ENCODE measurements at regions not wholly inside any gene's neighbourhood (a gene's known extent, or its start where the extent isn't known, plus 50 kb on each side); places are given as distances from the start of the nearest gene placed in this dataset.

DNA sequence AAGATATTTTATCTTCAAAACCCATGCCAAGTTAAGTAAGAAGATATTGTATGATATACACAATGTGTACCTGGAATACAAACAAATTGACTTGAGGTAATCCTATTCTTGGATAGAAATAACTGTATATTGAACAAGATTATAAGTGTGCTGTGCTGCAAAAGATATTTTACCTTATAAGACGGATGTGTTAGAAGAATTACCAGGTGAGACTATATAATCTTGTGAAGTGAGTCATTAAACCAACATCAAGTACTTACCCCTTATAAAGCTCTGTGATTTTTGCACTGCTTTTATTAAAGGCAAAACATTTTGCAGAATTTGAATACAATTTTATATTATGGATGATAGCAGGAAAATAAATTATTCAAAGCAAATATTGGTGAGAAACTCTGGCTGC lies 570.0 kb downstream of the MMUT start:
- DNase-seq = no peak

DNA sequence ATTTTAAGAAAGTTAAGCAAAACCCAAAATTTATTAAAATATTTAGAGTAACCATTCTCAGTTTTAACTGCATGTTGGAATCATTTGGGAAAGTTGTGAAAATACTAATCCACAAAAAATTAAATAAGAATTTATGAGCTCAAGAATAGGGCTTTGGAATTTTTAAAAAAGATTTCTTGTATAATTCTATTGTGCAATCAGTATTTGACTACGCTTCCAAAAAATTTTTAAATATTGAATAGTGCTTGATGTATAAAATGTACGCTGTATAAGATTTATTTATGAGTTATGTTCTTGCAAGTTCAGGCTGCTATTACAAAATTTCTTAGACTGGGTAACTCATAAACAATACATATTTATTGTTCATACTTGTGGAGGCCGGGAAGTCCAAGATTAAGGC lies 571.7 kb downstream of the MMUT start:
- DNase-seq = no peak

DNA sequence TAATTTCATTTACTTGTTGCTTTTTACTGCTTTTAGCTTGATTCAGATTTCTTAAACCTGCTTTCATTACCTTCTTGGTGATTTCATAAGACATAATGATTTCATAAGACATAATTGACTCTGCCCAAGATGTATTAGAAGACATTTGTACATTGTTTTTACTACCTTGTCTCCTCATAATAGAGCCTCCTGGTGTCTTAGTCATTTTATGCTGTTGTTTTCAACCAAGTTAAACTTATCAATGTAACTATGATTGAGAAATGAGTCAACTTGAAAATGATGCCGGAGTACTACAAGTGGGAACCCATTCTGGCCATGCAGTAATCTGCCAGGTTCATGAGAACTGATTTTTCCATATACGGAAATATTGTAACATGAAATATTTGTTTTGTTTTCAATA lies 573.6 kb downstream of the MMUT start:
- DNase-seq = no peak

DNA sequence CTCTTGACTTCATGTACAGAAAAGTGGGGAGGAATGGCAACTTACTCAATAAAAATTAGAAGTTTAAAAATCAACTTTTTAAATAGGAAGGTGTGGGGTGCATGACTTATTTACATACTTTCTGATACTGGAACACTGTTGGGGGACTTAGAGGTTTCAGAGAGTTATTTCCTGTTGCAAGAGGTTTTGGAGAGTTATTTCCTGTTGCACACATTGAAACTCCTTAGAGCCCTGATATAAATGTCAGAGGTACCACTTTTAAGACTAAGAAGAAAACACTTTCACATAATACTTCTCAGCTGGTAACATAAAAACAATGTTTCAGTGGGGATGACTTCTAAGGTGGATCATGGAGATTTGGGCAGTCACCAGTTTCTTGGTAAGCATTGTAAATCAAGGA lies 579.9 kb downstream of the MMUT start:
- DNase-seq = no peak

DNA sequence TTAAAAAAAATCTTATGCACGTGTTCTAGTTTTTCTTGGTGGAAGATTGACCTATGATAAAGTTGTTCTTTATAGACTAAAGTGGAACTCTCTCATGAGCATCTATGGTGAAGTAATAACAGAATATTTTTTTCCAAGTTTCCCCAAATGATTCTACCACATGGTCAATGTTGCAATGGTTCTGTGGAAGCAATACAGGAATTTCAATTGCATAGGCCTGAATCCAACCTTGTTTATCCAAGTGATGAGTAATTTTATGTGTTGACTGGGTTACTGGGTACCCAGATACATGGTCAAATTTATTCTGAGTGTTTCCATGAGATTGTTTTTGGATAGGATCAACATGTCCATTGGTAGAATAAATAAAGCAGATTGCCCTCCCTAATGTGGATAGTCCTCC lies 581.5 kb downstream of the MMUT start:
- DNase-seq = no peak

DNA sequence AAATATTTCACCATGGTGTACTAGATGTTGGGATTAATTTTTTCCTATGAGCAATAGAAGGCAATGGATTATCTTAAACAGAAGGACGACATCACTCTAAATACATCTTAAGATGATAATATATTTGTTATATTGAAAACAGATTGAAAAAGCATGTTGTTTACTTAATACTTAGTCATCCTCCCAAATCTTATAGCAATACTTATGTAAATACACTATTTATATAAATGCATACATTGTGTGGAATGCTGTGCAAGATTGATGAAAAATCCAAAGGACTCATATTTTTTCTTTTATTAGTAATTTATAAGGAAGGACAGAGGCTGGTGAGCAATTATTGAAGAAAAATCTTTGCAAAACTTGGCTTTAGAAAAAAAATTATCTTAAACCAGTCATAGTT lies 593.5 kb downstream of the MMUT start:
- DNase-seq = no peak

DNA sequence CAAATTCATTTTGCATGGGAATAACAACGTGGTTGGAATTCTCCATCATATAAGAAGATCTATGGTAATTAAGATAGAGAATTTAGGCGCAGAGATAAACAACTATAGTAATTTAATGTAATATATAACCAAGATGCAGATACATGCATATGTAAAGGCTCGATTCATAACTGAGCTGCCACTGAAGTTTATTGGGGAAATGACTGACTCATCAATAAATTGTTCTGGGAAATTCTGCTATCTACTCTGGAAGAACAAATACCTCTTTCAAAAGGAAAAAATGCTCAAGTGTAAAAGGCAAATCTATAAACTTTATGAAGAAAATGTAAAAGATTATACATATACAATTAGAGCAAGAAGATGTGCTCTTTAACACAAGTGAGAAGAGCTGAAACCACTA lies 596.4 kb downstream of the MMUT start:
- DNase-seq = no peak

DNA sequence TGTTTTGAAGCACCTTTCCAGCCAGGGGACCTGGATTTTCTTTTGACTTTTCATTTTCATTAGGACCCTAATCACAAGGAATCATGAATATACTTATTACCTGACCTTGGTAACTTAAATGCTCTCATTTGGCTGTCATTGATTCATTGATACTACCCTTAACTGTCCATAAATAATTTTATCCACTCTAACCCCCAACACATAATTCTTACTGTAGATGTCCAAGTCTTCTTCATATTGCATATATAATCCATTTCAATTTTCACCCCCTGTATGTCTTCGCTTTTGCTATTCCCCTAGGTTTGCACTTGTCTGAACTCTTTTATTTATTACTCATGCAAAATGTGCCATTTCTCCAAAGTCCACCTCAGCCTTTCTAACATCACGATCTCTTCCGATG lies 602.9 kb downstream of the MMUT start:
- no peak for DNase-seq

DNA sequence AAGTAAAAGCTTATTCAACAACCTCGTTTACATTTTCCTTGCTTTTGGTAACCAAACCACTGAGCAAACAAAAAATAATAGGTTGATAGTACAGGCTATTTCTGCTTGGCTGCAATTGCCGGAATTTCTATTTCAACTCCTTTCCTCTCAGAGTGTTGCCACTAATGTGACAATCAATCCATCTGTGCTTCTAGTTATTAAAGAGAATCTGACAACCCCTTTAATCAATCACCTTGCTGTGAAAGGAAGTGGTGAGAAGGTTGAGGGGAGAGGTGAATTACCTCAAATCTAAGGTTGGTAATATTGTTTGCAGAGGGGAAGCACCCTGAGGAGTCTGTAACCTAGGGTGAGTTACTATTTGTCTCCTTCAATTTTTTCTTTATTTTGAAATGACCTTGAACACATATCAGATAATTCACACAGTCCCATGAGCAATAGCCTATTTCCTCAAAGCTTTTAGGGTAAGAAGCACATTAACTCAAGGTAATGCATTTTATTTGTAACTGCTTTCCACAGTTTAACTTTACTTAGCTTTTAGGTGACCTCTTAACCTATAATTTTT lies 603.4 kb downstream of the MMUT start:
- DNase-seq = no peak

DNA sequence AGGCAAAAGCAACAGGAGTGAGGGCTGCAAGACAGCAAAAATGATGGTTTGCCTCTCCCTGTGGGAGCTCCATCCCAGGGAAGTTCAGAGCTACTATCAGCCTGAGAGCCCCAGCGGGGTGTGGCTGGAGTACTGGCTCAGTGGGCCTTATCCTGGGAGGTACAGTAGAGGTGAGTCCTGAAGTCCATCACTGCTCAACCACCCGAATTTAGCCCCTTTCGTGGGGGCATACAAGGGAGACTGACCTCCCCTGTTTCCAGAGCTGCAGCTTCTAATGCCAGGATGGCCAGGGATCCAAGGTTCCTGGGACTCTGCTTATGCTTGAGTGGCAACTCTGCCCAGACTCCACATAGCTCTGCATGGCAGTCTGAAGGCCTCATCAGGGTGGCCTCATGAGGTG lies 617.8 kb downstream of the MMUT start:
- DNase-seq = no peak

DNA sequence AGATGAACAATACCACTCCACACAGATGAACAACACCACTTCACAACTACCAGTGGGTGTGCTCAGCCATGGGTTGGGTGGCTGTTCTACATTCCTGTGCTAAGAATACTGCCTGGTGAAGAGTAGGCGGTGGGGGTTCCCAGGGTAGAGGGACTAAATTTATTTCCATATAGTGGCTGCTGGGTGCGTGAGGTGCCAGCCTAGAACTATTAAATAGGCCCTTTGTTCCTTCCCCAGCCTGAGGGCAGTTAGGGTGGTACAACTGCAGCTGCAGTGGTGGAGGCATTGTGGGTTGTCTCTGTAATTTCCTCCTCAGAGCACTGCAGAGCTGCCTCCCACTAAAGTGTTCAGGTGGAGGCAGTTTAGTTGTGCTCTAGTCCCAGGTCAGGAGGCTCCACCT lies 618.4 kb downstream of the MMUT start:
- no peak for DNase-seq

DNA sequence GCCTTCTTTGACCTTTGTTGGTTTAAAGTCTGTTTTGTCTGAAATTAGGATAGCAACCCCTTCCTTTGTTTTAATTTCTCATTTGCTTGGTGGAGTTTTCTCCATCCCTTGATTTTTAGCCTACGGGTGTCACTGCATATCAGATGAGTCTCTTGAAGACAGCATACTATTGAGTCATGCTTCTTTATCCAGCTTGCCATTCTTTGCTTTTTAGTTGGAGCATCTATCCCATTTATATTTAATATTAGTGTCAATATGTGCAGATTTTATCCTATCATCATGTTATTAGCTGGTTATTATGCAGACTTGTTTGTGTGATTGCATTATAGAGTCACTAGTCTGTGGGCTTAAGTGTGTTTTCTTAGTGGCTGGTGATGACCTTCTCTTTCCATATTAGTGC lies 622.2 kb downstream of the MMUT start:
- DNase-seq = no peak

DNA sequence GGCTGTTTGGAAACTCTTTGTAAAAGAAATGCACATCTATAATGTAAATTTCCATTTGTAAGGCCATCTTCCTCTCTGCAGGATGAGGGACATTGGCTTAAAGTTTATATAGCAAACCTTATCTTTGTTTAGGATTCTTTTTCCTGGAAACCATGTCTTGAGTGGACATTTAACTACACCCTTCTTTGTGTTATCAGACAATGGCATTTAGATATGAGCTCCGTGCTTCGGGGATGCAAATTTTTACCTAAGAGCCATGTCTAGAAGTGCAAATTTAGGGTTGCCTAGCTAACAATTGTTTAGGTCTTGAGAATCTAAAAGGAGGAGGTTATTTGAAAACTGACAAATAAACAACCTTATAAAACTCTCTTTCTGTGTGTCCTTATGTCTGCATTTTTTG lies 623.8 kb downstream of the MMUT start:
- no peak for DNase-seq

DNA sequence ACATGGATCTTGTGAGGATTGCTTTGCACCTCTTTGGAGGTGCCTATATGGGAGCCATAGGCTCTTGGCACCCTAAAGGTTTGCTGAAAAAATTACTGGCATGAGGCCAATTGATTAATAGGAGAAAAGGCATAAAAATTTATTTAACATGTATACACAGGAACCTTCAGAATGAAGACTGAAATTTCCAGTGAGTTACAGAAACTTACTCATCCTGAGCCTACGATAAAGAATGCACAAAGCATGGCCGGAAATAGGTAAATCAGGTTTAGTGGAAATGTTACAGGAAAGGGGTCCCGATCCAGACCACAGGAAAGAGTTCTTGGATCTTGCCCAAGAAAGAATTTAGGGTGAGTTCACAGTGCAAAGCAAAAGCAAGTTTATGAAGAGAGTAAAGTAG lies 625.3 kb downstream of the MMUT start:
- DNase-seq = no peak

DNA sequence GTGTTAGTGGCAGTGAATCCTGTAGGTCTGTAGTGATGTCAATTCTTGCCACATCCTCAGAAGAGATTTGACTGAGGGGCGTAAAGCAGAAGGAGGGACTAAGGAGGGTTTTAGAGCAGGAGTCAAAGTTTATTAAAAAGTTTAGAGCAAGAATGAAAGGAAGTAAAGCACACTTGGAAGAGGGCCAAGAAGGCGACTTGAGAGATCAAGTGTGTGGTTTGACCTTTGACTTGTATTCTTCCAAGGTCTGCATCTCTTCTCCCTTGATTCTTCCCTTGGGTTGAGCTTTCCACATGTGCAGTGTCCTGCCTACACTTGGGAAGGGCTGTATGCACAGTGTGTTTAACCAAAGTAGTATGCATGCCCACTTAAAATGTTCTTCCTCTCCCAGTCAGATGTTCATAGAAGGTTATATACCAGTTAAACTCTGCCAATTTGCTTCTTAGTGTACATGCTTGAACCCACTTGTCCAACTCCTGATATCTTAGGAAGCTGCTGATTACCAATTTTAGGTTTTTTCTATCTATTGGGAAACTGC lies 627.6 kb downstream of the MMUT start:
- no peak for DNase-seq

DNA sequence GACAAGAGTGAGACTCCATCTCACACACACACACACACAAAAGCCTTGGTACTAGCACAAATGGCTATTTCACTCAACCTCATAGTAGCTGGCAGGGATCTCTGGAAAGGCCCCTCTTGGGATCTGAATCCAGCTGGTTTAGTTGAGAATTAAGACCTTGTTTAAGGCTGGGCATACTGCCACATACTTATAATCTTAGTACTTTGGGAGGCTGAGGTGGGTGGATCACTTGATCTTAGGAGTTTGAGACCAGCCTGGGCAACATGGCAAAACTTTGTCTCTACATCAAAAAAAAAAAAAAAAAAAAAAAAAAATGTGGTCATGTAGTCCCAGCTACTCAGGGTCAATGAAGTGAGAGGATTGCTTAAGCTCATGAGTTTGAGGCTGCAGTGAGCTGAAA lies 628.3 kb downstream of the MMUT start:
- no peak for DNase-seq

DNA sequence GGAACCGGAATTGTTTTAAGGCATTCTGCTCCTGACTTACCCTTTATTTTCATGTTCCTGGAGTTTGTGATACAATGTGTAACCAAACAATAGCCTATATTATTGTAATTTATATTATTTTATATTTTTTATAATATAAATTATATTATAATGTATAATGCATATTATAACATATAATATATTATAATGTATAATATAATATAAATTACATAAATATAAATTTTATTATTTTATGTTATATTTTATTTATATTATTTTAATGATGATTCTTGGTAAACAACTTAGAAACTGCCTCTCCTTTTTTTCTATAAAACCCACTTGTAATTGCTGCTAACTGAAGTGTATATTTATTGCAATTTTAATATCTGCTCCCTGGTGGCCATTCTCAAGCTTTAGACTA lies 629.1 kb downstream of the MMUT start:
- no peak for DNase-seq

DNA sequence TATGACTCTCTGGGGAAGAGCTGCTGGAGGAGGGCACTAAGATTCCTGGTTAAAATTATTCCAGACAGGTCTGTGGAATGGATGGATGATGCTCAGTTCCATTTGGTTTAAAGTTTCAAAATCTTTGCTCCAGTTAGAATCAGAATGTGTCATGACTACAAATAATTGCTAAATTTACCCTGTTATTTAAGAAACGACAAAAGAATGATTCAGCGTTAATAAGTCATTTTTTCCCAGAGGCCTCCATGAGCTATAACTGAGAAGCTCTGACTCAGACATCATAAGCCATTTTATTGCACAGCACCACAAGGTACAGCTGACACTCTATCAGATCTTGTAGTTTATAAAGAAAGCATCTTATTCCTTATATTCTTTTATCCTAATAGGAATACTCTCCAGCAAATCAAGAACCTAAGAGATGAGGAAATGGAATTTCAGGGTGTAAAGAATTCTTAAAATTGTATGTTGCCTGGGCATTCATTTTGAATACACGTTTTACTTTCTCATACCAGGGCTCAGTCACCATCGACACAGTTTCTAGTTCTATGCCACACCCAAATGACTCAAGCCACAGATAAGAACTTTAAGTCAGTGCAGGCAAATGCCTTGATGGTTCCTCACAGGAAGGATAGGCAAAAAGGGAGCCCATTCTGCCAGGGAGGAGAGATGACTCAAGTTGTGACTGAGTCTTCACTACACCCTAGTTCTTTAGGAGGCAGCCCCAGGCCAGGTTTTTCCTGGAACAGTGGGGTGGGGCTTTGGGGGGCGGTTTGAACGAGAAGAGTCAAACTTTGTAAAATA lies 636.0 kb downstream of the MMUT start:
- DNase-seq = no peak

DNA sequence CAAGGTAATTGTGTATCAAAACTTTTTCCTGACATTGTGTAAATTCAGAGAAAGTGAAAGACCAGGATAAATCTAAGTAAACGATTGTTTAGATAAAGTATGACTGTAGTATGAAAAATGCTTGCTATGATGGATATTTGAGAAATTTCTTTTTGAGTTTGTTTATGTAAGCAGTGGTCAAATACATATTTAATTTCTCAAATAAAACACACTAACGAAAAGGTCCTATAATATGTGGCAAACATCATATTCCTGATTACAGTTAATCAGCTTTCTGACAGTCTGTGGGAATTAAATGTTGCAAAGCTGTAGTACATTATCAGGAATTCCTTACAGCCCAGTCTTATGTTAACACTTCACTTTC lies 636.9 kb downstream of the MMUT start:
- no peak for DNase-seq

DNA sequence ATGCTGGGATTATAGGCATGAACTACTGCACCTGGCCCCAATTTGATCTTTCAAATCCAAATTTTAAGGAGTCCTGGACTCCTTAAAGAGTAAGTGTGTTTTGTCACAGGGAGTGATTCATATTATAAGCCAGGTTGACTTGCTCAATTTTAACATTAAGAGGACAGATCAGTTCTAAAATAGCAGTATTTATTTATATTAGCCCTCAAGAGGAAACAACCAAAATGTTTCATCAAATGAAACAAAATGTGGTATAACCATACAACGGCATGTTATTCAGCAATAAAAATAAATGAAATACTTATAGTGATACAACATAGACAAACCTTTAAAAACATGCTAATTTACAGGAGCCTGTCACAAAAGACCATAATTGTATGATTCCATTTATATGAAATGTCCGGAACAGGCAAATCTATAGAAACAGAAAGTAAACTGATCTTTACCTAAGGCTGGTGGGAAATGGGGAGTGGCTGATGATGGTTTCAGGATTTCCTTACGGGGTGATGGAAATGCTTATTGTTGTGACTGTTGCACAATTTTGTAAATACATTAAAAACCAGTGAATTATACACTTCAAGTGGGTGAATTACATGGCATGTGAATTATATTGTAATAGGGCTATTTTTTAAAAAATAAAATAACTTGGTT lies 637.4 kb downstream of the MMUT start:
- no peak for DNase-seq

DNA sequence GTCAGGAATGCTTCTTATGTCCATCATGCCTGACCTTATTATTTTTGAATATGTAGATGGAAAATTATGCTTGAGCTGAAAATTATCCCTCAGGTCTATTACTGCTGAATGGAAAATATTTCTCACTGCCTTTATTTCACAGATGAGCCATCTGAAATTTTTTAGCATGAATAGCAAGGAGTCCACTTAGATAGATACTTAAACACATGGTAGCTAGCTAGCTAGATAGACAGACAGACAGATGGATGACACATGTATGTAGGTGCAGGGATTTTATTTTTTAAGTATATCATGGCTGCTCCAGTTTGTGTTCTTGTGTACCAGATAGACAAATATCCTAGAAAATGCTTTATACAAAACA lies 645.0 kb downstream of the MMUT start:
- no peak for DNase-seq

DNA sequence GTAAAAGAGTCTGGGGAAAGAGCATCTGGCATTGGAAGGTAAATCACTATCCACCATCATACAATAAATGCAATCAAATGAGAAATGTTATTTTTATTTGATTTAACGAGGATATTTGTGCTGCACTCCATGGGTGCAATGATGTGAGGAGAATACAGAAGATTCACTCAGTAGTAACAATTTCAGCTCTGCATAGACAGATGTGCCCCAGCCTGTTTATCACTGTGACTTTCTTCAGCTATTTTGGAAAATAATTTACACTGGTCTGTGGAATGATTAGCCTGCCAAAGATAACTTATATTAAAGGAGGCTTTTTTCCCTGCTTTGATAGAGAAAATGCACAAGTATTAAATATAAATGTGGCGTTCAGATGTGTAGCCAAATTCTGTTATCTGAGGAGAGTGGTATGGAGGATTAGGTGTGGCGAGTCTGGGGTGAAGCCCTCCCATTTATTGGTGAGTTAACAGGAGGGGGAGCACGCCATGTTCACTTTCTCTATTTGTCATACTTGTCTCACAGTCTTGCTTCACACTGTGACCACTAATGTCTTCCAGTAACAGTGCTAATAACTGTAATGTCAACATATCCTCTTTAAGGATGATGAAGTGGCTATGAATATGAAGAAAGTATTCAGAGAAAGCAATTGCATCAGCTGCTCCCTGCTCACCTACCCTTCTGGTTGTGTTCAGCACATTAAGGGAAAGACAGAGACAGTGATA lies 645.6 kb downstream of the MMUT start:
- DNase-seq = no peak

DNA sequence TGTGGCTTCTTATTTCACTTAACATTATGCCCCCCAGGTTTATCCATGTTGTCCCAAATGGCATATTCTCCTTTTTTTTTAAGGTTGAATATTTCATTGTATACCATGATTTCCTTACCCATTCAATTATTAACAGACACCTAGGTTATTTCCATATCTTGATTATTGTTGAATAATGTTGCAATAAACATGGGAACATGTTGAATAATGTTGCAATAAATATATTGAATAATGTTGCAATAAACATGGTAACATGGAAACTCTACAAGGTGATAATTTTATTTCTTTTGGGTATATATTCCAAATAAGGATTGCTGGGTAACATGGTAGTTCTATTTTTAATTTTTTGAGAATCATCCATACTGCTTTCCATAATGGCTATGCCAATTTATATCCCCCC lies 648.1 kb downstream of the MMUT start:
- DNase-seq = no peak

DNA sequence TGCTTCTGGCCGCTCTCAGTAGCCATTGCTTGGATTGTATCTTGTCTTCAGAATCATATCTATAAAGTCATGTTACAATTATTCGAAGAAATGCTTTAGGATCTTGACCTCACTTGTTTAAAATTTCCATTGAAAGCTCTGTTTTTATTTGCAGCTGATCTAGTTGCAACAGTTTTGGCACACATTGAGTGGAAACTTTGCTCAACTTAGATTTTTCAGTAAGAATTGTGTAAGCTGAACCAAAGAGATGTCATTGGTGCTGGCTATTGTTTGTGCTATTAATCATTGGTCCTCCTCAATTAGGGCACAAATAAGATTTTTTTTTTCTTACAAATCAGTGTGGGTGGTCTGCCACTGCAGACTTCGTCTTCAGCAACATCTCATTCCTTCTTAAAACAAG lies 649.2 kb downstream of the MMUT start:
- no peak for DNase-seq
